Spinal cord (tissue), 9 donors: ENCODE measurements at regions not wholly inside any gene's neighbourhood (a gene's known extent, or its start where the extent isn't known, plus 50 kb on each side); places are given as distances from the start of the nearest gene placed in this dataset.

Experiments used
- DNase-seq, 6 donors: peaks; one replicate each; pipeline versions ENCODE4 v3.0.0 to v3.0.0-alpha.2; 2013 to 2015; ENCODE audit warnings: low spot score in 6 of 6, low read depth in 4 of 6
- H3K27ac ChIP-seq: one replicate; pipeline ENCODE4 v1.5.1; 2013; ENCODE audit warnings: low read depth, low read length, control low read depth
- H3K27me3 ChIP-seq: one replicate; pipeline ENCODE4 v1.6.1; 2013; ENCODE audit warnings: low read length; ENCODE audit not compliant: control insufficient read depth, insufficient read depth
- H3K36me3 ChIP-seq: one replicate; pipeline ENCODE4 v1.6.1; 2013; ENCODE audit warnings: low read length; ENCODE audit not compliant: control insufficient read depth, insufficient read depth
- H3K4me1 ChIP-seq: one replicate; pipeline ENCODE4 v1.6.1; 2013; ENCODE audit warnings: low read length; ENCODE audit not compliant: control insufficient read depth, insufficient read depth
- H3K4me3 ChIP-seq: one replicate; pipeline ENCODE4 v1.5.1; 2013; ENCODE audit warnings: low read depth, low read length, control low read depth
- H3K9me3 ChIP-seq: one replicate; pipeline ENCODE4 v1.6.1; 2013; ENCODE audit warnings: low read length; ENCODE audit not compliant: control insufficient read depth, insufficient read depth
- WGBS: methylation state at CpG from one replicate; pipeline ENCODE4 v1.1.5; 2013; ENCODE audit warnings: missing lambda C conversion rate; ENCODE audit not compliant: insufficient coverage; 5-methylcytosine and 5-hydroxymethylcytosine counted together
- donor health status: healthy.

- H3K4me1 ChIP-seq: no peaks in the 10 kb centered on the region
- no peaks in the 10 kb centered on the region for H3K27me3 ChIP-seq
- DNase-seq: no peak
- H3K27ac ChIP-seq: no peak overlapping the region
- no peaks in the 10 kb centered on the region for H3K36me3 ChIP-seq
- H3K9me3 ChIP-seq: peaks cover 9% of the 10 kb centered on the region
- no peak overlapping the region for H3K4me3 ChIP-seq
Measured at GRCh38 chr7:12056381-12056780, 154.7 kb upstream of the TMEM106B start.

GRCh38 chr7:12056977-12057376, 154.1 kb upstream of the TMEM106B start:
- no CpG with 5 or more reads among the region's 2 CpGs for WGBS

DNA sequence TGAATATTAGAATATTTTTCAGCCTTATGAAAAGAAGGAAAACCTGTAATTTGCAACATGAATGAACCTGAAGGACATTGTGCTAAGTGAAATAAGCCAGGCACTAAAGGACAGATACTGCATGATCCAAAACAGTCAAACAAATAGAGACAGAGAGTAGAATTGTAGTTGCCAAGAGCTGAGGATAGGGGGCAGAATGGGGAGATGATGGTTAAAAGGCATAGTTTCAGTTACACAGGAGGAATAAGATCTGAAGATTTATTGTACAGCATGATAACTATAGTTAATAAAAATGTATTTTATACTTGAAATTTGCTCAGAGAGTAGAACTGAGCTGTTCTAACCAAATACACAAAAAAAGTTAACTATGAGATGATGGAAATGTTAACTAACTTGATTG, 149.0 kb upstream of the TMEM106B start:
- no peak overlapping the region for H3K4me3 ChIP-seq
- no peaks in the 10 kb centered on the region for H3K36me3 ChIP-seq
- no peaks in the 10 kb centered on the region for H3K4me1 ChIP-seq
- no peak for DNase-seq
- no peaks in the 10 kb centered on the region for H3K9me3 ChIP-seq
- no peak overlapping the region for H3K27ac ChIP-seq
- H3K27me3 ChIP-seq: no peaks in the 10 kb centered on the region

More at GRCh38 chr7:12056977-12057376, 154.1 kb upstream of the TMEM106B start:
- Histone ChIP-seq H3K27me3 (no peaks in the 10 kb centered on the region), H3K9me3 (peaks cover 9% of the 10 kb centered on the region), H3K27ac (no peak overlapping the region), H3K36me3 (no peaks in the 10 kb centered on the region), H3K4me1 (no peaks in the 10 kb centered on the region), H3K4me3 (no peak overlapping the region)
- DNase-seq: no peak

- 20% methylated on average over 1 of the region's 1 CpG for WGBS
- no peak overlapping the region for H3K4me3 ChIP-seq
- H3K4me1 ChIP-seq: no peaks in the 10 kb centered on the region
- H3K27ac ChIP-seq: no peak overlapping the region
- H3K27me3 ChIP-seq: no peaks in the 10 kb centered on the region
- H3K9me3 ChIP-seq: no peaks in the 10 kb centered on the region
- H3K36me3 ChIP-seq: no peaks in the 10 kb centered on the region
- DNase-seq: no peak
Measured at GRCh38 chr7:12064586-12065127, 146.4 kb upstream of the TMEM106B start.

- DNase-seq: no peak
- H3K27me3 ChIP-seq: no peaks in the 10 kb centered on the region
- no peaks in the 10 kb centered on the region for H3K4me1 ChIP-seq
- H3K9me3 ChIP-seq: no peaks in the 10 kb centered on the region
- no peak overlapping the region for H3K27ac ChIP-seq
- H3K4me3 ChIP-seq: no peak overlapping the region
- WGBS: 100% methylated on average over 1 of the region's 4 CpGs
- no peaks in the 10 kb centered on the region for H3K36me3 ChIP-seq
Measured at GRCh38 chr7:12066004-12066403, 145.1 kb upstream of the TMEM106B start.

DNA sequence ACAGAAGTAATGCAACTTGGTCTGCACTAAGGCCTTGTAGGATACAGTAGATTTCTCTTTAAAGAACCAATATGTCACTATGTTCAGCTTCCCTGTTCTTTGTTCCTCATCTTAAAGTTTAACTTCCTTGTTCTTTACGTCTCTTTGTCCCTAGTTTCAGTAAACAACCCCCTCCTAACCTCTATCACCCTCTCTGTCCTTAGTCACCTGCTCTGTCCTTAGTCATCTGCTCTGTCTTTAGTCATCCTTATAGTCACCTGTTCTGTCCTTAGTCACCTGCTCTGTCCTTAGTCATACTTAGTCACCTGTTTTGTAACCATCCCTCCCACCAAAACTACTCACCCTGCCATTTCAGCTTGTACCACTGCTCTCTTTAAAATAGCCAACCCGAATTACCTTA, 144.6 kb upstream of the TMEM106B start:
- Histone ChIP-seq H3K27me3 (no peaks in the 10 kb centered on the region), H3K9me3 (no peaks in the 10 kb centered on the region), H3K4me1 (no peaks in the 10 kb centered on the region), H3K4me3 (no peak overlapping the region), H3K27ac (no peak overlapping the region), H3K36me3 (no peaks in the 10 kb centered on the region)
- DNase-seq: no peak
- WGBS: 88% methylated on average over 2 of the region's 2 CpGs

- DNase-seq: peak in 5 of 6 donors; percentile 15 to 72 (median 23)
- Histone ChIP-seq H3K4me3 (no peak overlapping the region), H3K36me3 (no peaks in the 10 kb centered on the region), H3K27me3 (no peaks in the 10 kb centered on the region), H3K9me3 (no peaks in the 10 kb centered on the region), H3K27ac (no peak overlapping the region), H3K4me1 (no peaks in the 10 kb centered on the region)
- WGBS: 95% methylated on average over 8 of the region's 13 CpGs
Measured at GRCh38 chr7:12067156-12067831, 143.8 kb upstream of the TMEM106B start.

- H3K4me1 ChIP-seq: no peaks in the 10 kb centered on the region
- no CpG with 5 or more reads among the region's 1 CpG for WGBS
- no peak overlapping the region for H3K4me3 ChIP-seq
- H3K27ac ChIP-seq: no peak overlapping the region
- no peaks in the 10 kb centered on the region for H3K27me3 ChIP-seq
- no peaks in the 10 kb centered on the region for H3K36me3 ChIP-seq
- H3K9me3 ChIP-seq: no peaks in the 10 kb centered on the region
- no peak for DNase-seq
Measured at GRCh38 chr7:12069757-12070156, 141.3 kb upstream of the TMEM106B start.

- no peaks in the 10 kb centered on the region for H3K27me3 ChIP-seq
Measured at GRCh38 chr7:12074889-12075288, 136.2 kb upstream of the TMEM106B start.

GRCh38 chr7:12080006-12080405, 131.1 kb upstream of the TMEM106B start:
- H3K27ac ChIP-seq: no peak overlapping the region
- H3K9me3 ChIP-seq: no peaks in the 10 kb centered on the region
- H3K4me3 ChIP-seq: no peak overlapping the region
- no peaks in the 10 kb centered on the region for H3K27me3 ChIP-seq
- H3K36me3 ChIP-seq: no peaks in the 10 kb centered on the region
- no peak for DNase-seq
- no CpG with 5 or more reads among the region's 3 CpGs for WGBS
- H3K4me1 ChIP-seq: no peaks in the 10 kb centered on the region

More at GRCh38 chr7:12074889-12075288, 136.2 kb upstream of the TMEM106B start:
- no peak for DNase-seq
- no peak overlapping the region for H3K4me3 ChIP-seq
- no peaks in the 10 kb centered on the region for H3K9me3 ChIP-seq
- H3K36me3 ChIP-seq: no peaks in the 10 kb centered on the region
- no peaks in the 10 kb centered on the region for H3K4me1 ChIP-seq
- WGBS: 100% methylated on average over 1 of the region's 1 CpG
- no peak overlapping the region for H3K27ac ChIP-seq
